GM12875 (cell line): ENCODE measurements at regions not wholly inside any gene's neighbourhood (a gene's known extent, or its start where the extent isn't known, plus 50 kb on each side); places are given as distances from the start of the nearest gene placed in this dataset.
"Not testable (repeated sequence)": the region's sequence is repeated elsewhere in the genome, so short reads cannot be mapped to it uniquely, and the experiment has no call there.

Experiments used
- H3K4me3 ChIP-seq: one replicate; pipeline ENCODE4 v1.5.1; 2011; ENCODE audit warnings: low read depth, low read length, control low read depth
- CTCF ChIP-seq: IDR thresholded peaks from 2 replicates; pipeline ENCODE4 v1.5.1; 2011; ENCODE audit warnings: low read depth, mild to moderate bottlenecking, control low read depth, inconsistent platforms, low read length, moderate library complexity, borderline replicate concordance; ENCODE audit not compliant: insufficient read depth

GRCh38 chr5:42235241-42235640 lies 188.0 kb upstream of the GHR start:
- H3K4me3 ChIP-seq = no peak overlapping the region
- TF ChIP-seq CTCF = no peak

- no peak for TF ChIP-seq CTCF
- no peak overlapping the region for H3K4me3 ChIP-seq
Measured at GRCh38 chr5:42235837-42236236, 187.4 kb upstream of the GHR start.

- TF ChIP-seq CTCF = no peak
- H3K4me3 ChIP-seq = no peak overlapping the region
Measured at GRCh38 chr5:42241636-42242035, 181.6 kb upstream of the GHR start.

- H3K4me3 ChIP-seq = no peak overlapping the region
- TF ChIP-seq CTCF = no peak
Measured at GRCh38 chr5:42242210-42242609, 181.0 kb upstream of the GHR start.

GRCh38 chr5:42242881-42243485 lies 180.3 kb upstream of the GHR start:
- TF ChIP-seq CTCF = no peak
- H3K4me3 ChIP-seq = no peak overlapping the region

- no peak overlapping the region for H3K4me3 ChIP-seq
- TF ChIP-seq CTCF = no peak
Measured at GRCh38 chr5:42252306-42252705, 170.9 kb upstream of the GHR start.

- not testable (repeated sequence) for H3K4me3 ChIP-seq
Measured at GRCh38 chr5:42259914-42260313, 163.3 kb upstream of the GHR start.

- no peak overlapping the region for H3K4me3 ChIP-seq
- no peak for TF ChIP-seq CTCF
Measured at GRCh38 chr5:42267091-42267490, 156.1 kb upstream of the GHR start.

- H3K4me3 ChIP-seq = not testable (repeated sequence)
Measured at GRCh38 chr5:42268170-42268569, 155.1 kb upstream of the GHR start.
